GM18526 (cell line): ENCODE measurements at regions not wholly inside any gene's neighbourhood (a gene's known extent, or its start where the extent isn't known, plus 50 kb on each side); places are given as distances from the start of the nearest gene placed in this dataset.

Experiments
- POLR2A ChIP-seq: IDR thresholded peaks from 3 replicates; pipeline ENCODE4 v1.6.1; 2011; ENCODE audit not compliant: insufficient read length; ENCODE audit errors: extremely low read depth

DNA sequence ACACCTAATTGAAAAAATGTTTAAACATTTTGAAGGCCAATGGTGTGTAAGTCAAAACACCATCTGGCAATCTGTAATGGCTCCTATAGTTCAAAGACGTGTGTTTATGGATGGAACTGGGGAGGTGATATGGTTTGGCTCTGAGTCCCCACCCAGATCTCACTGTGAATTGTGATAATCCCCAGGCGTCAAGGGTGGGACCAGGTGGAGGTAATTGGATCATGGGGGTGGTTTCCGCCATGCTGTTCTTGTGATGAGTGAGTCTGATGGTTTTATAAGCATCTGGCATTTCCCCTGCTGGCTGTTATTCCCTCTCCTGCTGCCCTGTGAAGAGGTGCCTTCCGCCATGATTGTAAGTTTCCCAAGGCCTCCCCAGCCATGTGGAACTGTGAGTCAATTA, 52.2 kb downstream of the ADRA2C start:
- TF ChIP-seq POLR2A, result no peak

DNA sequence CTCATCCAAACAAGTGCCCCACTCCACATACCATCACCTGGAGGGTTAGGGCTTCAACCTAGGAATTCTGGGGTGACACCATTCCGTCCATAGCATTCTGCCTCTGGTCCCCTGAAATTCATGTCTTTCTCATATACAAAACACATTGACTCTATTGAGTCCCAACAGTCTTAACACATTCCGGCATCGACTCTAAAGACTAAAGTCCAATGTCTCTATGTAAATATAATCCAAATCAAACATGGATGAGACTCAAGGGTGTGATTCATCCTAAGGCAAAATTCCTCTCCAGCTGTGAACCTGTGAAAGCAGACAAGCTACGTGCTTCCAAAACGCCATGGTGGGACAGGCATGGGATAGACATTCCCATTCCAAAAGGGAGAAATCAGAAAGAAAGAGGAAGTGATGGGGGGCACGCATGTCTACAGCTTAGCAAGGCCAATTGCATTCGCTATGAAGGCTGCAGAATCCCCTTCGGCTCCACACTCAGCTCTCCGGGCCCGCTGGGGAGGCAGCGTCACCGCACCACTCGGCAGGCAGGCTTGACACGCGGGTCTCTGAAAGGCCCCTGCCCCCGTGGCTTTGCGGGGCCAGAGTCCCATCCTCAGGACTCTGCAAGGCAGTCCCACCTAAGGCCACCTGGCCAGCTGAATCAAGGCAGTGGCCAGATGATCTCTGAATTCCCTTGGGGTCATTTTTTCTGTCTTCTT, 53.2 kb downstream of the ADRA2C start:
- no peak for TF ChIP-seq POLR2A

DNA sequence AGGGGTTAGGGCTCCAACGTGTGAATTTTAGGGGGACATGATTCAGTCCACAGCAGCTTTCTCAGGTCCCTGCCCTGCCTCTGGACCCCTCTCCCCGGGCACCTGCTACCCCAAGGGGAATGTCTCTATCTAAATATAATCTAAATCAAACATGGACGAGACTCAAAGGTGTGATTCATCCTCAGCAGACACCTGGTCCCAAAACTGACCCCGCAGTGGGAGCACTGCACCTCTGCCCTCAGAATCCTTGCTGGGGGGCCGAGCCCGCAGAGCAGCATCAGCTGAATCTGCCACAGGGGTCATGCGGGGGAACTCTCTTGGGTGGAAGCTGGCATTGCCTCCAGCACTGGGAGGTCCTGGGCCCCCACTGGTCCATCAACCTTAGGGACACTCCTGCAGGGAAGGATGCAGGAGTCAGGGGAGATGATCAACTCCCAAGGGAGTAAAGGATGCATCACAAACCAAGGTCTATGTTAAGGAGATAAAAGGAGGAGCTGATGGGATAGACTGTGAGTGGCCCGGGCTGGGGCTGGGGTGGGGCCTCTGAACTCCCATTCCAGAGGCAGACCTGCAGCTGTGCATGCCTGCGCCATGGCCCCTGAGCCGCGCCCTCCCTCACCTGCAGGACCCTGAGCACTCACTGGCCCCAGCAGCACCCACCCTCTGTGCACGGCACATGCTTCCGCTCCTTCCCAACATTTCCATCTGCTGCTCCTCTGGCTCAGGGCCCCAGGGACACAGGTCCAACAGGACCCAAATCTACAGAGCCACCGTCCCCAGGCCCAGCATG, 54.0 kb downstream of the ADRA2C start:
- no peak for TF ChIP-seq POLR2A

DNA sequence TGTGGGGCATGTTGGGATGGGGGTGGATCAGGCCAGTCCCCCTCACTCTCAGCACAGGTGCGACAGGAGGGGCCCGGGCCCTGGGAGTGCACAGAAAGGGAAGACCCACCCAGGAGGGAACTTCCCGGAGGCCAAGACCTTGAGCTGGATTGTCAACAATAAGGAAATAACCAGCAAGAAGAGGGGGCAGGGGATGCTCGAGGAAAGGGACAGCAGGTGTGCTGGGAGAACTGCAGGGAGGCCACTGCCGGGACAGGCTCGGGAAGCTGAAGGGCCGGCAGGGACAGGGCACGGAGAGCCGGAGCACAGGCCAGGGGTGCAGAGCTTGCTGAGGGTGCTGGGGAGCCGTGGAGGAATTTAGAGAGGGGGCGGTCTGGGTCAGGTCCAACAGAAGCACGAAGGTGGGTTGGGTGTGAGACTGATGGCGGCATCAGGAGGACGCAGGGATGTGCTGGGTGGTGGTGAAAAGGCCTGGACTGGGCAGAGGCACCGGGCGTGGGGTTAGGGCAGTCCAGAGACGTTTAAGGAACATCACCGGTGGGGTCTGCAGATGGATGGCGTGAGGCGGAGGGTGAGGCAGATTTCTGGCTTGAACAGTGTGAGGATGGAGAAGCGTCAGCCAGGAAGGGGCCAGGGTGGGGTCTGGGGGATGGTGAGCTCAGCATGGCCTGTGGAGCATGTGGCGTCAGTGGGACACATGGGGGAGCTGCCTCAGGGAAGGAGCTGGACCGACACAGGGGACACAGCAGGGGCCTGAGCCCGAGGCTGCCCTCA, 54.8 kb downstream of the ADRA2C start:
- TF ChIP-seq POLR2A, result no peak

DNA sequence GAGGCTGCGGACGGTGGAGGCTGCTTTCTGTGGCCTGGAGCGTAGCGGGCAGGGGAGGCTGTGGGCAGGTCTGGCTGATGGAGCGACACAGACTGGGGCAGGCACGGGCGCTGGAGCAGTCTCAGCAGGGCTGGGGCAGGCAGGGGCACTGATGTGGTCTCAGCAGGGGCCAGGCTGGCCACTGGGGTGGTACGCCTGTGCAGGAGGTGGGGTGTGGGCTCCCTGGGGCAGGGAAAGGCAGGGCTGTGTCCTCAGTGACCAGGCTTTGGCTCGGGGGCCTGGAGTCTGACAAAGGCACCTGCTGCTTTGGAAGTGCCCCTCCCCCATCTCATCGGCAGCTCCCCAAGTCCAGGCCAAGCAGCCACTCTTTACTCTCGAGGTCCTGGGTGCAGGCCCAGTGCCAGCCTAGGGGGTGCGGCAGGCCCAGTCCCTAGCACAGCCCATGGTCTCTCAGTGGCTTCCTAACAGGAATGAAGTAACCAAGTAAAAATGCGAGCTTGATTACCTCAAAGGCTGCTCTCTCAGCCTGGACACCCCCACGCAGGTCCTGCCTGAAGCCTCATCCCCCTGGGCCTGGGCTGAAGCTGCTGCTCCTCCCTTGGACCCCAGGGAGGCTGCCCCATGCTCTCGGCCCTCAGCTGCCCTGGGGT, 55.5 kb downstream of the ADRA2C start:
- no peak for TF ChIP-seq POLR2A

DNA sequence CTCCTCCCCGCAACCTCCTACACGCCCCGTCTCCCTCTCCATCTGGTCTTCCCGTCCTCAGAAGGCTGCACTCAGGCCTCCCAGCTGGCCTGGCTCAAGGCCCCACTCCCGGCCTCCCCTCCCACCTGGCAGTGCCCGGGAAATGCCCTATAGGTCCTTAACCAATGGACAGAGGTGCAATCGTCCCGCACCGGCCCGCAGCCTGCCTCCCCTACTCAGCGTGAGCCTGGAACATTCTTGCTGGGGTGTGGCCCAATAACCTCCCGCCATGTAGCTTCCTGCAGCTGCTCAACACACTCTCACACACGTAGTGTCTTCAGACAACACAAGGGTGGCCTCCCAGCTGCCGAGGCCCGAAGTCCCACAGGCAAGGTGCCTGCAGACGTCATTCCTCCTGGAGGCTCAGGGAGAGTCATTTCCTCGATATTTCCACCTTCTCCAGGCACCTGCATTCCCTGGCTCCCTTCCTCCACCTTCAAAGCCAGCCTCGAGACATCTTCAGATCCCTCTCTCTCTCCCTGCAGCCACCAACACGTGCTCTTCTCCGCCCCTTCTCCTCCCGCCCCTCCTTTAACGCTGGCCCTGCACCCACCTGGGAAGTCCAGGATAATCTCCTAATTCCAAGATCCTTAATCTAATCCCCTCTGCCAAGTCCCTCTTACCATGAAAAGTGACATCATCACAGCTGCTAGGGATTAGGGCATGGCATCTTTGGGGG, 56.2 kb downstream of the ADRA2C start:
- no peak for TF ChIP-seq POLR2A

DNA sequence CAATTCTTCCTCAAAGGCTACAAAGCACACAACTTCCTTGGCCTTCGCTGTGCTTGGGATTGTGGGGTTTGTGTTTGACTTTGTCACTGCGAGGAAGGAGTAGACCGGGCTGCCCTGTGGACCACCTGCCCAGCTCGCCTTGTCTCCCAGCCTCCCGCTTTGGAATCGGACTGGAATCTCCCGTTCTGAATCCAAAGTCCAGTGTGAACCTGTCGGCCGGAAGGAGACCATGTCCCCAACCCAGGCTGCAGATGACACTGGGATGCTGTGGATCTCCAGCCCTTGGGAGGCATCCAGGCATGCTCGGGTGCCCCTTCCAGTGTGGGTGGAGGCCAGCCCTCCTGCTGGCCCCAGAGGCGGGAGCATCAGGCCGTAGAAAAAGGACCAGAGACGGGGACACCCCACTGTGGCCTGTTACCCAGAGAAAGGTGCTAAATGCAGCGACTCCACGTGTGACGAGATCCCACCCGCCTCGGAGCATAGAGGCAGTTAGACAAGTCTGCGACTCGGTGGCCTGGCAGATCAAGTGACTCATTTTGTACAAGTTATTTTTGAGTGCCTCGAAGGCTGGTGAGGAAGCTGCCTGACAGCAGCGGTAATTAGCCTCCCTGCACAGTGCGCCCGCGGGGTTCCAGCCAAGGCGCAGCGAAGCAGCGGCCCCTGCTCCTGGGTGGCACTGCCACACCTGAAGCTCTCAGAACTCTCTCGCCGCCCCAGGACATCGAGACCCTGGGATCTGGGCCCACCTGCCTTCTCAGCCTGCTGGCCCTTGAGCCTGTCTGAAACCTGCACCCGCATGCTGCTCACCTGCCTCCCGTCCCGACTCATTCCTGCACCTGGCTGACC, 57.5 kb downstream of the ADRA2C start:
- no peak for TF ChIP-seq POLR2A

DNA sequence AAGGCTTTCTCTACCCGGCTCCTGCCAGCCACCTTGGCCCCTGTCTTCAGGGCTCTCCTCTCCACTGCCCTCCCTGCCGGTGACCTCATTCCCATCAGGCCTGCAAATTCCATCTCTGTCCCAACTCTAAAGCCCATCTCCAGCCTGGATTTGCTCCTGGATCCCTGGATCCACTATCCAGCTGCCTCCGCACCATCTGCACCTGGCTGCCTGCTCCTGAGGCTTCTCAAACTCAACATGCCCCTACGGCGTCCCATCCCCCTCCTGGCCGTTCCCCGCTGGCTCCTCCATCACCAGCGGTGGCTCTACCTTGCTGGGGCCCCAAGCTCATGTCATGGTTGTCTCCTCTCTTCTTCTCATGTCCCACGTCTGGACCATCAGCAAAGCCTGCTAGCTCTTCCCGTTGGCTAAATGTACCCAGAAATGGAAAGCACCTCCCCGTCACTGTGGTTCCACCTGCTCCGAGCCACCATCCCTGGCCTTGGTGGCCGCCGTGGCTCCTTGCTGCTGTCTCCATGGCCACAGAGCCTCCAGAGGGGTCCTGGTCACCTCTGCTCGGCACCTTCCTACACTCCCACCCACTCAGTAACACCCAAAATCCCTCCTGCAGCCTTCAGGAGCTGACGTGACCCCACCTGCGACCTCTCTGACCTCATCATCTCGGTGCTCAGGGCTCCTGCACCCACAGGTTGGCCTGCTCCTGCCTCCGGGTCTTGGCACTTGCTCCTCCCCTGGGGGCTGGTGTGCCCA, 58.5 kb downstream of the ADRA2C start:
- no peak for TF ChIP-seq POLR2A

DNA sequence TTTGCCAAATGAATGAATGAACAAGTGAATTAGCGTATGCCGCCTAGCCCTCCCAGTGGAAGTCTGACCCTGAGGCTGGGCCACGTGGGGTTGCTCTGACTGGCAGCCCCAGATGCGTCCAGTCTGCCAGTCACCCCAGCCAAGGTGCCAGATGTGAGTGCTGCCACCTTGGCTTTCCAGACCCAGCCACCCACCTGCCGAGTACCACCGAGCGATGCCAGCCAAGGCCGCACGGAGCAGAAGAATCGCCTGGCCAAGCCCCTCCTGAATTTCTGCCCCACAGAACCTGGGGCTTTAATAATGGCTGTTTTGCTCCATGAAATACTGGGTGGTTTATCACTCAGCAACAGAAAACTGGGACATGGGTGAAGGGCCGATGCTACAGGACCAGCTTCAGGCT, 59.3 kb downstream of the ADRA2C start:
- no peak for TF ChIP-seq POLR2A

DNA sequence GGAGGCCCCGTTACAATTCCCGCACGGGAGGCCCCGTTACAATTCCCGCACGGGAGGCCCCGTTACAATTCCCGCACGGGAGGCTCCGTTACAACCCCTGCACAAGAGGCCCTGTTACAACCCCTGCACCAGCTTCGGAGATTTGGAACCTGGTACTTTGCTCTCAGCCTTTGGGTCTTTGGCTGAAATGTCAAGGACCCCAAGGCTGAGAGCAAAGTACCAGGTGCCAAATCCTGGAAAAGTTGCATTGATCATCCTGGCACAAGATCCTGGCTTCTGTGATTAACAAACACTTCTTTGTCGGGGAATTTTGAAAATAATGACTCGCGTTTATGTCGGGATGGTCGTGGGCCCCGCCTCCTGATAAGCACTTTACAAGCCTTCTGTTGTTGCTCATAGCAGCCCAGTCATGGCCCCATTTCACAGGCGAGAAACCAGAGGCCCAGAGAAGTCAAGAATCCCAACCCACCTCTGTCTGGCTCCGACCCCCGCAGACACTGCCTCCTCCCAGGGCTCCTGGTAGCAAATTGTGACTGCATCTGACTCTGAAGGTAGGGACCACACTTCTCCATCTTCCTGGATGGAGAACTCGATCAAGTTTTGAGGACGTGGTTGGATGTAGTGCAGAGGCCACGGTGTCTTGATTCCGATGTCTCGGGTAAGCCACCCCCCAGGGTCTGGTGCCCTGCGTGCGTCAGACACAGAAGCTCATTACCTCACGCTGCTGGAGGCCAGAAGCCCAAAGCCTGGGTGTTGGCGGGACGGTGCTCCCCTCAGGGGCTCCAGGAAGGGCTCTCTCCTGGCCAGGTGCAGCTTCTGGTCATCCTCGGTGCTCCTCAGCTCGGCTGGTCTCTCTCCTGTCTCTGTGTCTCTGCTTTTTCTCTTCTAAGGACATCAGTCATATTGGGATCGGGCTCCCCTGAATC, 60.3 kb downstream of the ADRA2C start:
- no peak for TF ChIP-seq POLR2A

DNA sequence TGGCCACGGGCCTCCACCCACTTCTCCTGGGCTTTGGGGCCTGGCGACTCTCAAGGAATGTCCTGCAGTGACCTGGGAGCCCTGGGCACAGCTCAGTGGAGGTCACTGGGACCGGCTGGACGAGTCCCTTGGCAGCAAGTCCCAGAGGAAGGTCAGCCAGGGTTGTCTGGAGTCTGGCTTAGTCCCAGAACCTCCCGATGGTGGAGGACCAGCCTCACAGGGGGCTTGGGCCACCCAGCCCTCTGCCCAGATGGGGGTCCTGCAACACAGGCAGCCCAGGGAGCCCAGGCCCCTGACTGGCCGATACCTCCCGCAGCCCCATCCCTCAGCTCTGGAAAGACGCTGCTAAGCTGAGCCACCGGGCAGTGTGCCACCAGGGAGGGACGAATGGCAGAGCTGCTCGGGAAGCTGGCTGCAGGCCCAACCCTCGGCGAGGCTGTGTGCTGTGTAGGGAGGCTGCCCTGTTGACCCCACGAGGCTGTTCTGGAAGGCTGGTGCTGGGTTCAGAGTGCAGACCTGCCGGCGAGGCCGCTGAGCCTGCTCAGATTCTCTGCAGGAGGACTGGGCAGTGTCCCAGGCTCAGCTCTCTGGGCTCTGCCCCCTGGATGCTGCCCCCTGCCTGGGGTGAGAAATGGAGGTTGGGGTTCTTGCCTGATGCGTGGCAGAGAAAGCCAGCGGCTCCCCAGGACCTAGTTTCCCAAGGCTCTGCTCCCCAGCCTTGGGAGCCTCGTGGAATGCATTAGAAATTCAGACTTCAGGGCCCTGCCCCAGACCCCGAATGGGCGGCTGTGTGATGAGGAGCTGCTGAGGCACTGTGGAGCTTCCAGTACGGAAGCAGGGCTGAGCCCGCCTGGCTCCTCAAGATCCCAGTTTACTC, 61.7 kb downstream of the ADRA2C start:
- no peak for TF ChIP-seq POLR2A
